Globus pallidus (tissue), 1 donor: ENCODE measurements at regions not wholly inside any gene's neighbourhood (a gene's known extent, or its start where the extent isn't known, plus 50 kb on each side); places are given as distances from the start of the nearest gene placed in this dataset.

Experiments used
- DNase-seq: peaks from one replicate; pipeline ENCODE4 v3.0.0-alpha.2; 2015; ENCODE audit warnings: low spot score

- DNase-seq, result no peak
Measured at GRCh38 chr5:165834891-165835290, 2329.5 kb downstream of the MAT2B start.

DNA sequence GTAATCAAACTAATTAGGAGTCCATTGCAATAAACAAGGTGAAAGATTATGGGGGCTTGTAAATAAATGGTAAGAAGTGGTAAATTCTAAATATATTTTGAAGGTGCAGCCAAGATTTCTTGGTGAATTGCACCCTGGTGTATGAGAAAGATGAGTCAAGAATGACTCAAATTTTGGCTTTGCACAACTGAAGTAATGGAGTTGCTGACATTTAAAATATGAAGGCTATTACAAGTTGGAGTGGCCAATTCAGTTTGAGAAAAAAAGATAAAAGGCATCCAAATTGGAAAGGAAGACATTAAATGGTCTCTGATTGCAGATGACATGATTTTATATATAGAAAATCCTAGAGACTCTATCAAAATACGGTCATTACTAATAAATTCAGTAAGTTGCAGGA, 2330.6 kb downstream of the MAT2B start:
- no peak for DNase-seq

DNA sequence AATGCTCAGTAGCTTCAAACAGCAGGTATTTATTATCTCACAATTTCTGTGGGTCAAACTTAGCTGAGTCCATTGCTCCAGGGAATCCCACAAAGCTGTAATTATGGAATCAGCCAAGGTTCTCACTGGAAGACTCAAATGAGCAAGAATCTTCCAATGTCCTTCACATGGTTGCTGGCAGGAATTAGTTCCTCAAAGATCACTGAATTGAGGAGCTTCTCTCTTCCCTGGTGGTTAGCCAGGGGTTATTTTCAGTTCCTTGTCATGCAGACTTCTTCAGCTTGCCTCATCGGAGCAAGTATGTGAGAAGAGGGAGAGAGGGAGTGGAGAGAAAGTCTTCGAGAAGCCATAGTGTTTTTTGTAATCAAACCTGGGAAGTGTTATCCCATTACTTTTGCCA, 2331.9 kb downstream of the MAT2B start:
- DNase-seq, result no peak

- no peak for DNase-seq
Measured at GRCh38 chr5:165844571-165844970, 2339.2 kb downstream of the MAT2B start.

GRCh38 chr5:165858118-165858517, 2352.7 kb downstream of the MAT2B start:
- no peak for DNase-seq

GRCh38 chr5:165859251-165859650, 2353.8 kb downstream of the MAT2B start:
- no peak for DNase-seq

DNA sequence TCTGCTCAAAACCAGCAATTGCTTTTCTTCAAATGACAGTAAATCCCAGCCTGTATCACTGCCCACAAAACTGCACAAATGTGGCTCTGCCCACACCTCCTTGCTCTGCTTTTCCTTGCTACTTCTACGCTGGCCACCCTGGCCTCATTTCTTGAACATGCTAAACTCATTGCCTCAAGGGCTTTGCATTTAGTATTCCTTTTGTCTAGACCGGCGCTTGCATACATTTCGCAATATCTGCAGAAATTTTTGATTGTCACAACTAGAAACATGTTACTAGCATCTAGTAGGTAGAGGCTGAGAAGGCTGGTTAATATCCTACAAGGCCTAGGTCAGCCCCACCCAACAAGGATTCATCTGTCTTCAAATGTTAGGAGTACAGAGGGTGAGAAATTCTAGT, 2357.8 kb downstream of the MAT2B start:
- DNase-seq, result no peak

- DNase-seq, result no peak
Measured at GRCh38 chr5:165871291-165871690, 2365.9 kb downstream of the MAT2B start.

DNA sequence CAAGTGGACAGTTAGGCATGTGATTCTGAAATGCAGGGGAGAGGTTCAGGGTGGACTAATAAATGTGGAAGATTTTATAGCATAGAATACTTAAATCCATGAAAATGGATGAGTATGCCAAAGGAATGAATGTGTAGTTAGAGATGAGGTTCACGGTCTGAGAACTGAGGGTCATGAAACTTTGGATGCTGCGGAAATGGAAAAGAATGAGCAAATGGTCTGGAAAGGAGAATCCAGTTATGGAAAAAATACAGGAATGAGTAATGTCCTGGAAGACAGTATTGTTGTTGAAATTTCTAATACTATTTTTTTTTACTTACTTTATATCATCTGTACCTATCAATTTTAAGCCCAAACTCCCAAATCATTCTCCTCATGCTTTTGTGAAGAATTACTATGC, 2369.4 kb downstream of the MAT2B start:
- no peak for DNase-seq

- DNase-seq, result no peak
Measured at GRCh38 chr5:165876538-165876937, 2371.1 kb downstream of the MAT2B start.

DNA sequence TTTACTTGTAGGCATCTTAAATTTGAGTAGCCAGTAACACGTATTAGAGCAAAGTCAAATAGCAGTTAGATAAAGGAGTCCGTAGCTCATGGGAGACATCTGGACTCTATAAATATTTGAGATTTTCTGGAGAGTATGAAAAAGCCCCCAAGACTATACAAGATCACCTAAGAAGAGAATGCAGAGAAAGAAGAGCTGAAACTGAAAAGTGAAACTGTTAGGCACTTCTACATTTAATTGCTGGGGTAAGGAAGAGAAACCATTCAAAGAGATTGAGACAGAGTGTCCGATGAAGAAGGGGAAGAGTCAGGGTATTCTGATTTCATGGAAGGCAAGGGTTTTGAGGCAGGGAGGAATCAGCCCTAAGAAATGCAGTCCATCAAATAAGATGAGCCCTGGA, 2372.1 kb downstream of the MAT2B start:
- no peak for DNase-seq

DNA sequence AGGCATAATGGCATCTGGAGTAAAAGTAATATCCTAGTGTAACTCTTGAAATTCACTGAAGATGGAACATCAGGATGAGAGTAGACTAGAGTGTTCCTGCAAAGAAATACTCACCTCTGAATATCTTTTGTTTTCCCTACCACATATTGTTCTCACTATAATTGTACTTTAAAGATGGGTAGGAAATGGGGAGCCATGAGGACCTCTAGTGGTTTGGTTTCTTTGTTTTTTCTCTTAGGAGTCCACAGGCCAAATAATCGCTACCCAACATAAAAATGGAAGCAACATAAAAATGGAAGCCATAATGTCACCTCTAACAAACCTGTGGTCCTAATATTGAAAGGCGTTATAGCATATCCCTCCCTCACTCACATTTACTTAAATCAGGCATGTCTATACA, 2375.8 kb downstream of the MAT2B start:
- no peak for DNase-seq

- no peak for DNase-seq
Measured at GRCh38 chr5:165882099-165882498, 2376.7 kb downstream of the MAT2B start.

DNA sequence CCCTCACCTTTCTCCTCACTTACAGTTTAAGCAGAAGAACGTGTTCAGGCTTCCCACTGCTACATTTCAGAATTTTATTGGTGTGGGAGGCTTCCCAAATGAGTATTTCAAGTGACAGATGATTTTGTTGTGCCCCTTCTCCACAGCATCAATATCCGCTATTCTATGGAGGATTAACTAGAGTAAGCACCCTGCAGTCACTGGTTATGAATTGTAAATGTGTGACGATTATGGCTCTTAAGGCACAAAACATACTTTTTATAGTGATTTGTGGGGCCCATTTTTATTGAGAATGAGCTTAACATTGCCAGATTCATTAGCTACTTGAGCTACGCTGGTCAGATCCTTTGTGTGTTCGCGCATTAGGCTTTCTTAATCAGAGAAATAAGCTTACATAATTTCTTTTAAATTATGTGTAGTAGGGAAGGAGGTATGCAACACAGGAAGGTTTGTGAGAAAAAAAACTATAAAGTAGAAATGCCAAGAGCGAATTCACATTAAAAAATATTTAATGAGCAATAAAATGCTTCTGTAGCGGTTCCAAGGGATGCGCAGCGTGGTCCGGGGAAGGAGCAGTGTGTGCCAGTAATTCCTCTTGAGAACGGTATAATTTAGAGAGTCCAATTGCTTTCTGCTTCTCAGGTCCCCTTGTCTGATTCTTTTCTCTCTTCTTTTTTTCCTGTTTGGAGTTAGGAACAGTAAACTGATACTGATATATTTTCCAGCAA, 2380.4 kb downstream of the MAT2B start:
- no peak for DNase-seq

DNA sequence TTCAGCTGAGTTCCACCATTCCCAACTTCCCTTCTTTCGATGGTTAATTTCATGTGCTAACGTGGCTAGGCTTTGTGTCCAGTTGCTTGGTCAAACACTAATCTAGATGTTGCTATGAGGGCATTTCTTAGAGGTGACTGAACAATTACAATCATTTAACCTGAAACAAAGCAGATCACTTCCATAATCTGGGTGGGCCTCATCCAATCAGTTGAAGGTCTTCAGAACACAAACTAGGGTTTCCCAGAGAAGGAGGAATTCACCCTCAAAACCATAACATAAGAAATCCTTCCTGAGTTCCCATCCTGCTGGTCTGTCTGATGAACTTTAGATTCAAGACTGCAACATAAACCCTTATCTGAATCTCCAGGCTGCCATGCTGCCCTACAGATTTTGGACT, 2381.7 kb downstream of the MAT2B start:
- DNase-seq, result no peak

DNA sequence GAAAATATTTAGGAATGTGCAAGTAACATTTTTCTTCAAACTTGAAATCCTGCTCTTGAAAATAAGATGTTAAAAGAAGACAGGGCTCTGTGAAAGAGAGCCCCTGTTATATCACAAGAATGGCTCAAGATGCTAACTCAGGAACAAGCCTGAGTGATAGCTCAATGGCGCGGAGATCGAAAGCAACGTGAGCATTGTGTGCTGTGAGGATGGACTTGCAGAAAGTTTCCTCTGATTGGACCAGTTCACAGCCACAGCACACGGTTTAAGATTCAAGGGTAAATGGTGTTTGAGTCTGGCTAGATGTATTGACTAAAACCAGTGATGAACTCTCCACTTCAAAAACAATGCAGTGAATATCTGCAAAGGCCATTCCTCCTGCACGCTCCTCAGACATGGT, 2387.0 kb downstream of the MAT2B start:
- no peak for DNase-seq

- no peak for DNase-seq
Measured at GRCh38 chr5:165894916-165895315, 2389.5 kb downstream of the MAT2B start.

GRCh38 chr5:165903835-165904234, 2387.6 kb upstream of the WWC1 start:
- no peak for DNase-seq

GRCh38 chr5:165906871-165907270, 2384.6 kb upstream of the WWC1 start:
- DNase-seq, result no peak

- DNase-seq, result no peak
Measured at GRCh38 chr5:165913059-165913458, 2378.4 kb upstream of the WWC1 start.

- no peak for DNase-seq
Measured at GRCh38 chr5:165914456-165914855, 2377.0 kb upstream of the WWC1 start.

DNA sequence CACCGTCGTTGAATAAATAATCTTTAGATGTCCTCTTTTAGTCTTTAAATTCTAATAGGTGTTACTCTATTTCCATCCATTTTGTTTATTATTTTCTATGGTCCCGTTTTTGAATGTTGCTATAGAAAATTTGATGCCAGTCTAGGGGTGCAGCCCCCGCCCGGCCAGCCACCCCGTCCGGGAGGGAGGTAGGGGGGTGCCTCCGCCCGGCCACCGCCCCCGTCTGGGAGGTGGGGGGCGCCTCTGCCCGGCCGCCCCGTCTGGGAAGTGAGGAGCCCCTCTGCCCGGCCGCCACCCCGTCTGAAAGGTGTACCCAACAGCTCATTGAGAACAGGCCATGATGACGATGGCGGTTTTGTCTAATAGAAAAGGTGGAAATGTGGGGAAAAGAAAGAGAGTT, 2372.2 kb upstream of the WWC1 start:
- no peak for DNase-seq

DNA sequence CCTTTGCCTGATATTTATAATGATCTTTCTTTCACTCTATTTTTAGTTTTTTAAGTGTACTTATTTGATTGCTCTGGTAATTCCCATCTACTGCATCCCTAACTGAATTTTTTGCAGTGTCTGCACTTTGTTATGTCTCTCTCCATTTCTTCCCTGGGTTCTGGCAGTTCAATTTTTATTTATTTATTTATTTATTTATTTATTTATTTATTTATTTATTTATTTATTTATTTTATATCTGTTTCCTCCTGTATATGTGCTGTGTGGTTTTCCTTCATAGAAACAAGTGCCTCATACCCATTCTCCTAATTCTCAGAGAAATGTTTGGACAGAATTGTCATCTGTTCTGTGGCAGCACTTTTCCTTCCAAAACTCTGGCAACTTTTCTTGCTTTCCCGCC, 2370.8 kb upstream of the WWC1 start:
- no peak for DNase-seq

GRCh38 chr5:165928971-165929370, 2362.5 kb upstream of the WWC1 start:
- no peak for DNase-seq

- DNase-seq, result no peak
Measured at GRCh38 chr5:165940541-165940940, 2350.9 kb upstream of the WWC1 start.
